ENCODE measurements at regions not wholly inside any gene's neighbourhood (a gene's known extent, or its start where the extent isn't known, plus 50 kb on each side); places are given as distances from the start of the nearest gene placed in this dataset.

GRCh38 chr5:111597491-111597890, 85.2 kb upstream of the STARD4 start:
- TF ChIP-seq CTCF (IDR thresholded peaks at IDR 0.05), result no peak
- TF ChIP-seq POLR2A (IDR thresholded peaks at IDR 0.05), result no peak
